ENCODE measurements at regions not wholly inside any gene's neighbourhood (a gene's known extent, or its start where the extent isn't known, plus 50 kb on each side); places are given as distances from the start of the nearest gene placed in this dataset.
A peak's percentile ranks its signal among the peaks of the same experiment; 100 is the strongest.

- H3K4me1 ChIP-seq (ENCODE audit: control insufficient read depth, insufficient read depth, low read depth, low read length): peaks cover 8% of the 10 kb centered on the region
- H3K27ac ChIP-seq (ENCODE audit: low read length, poor library complexity, severe bottlenecking): no peak overlapping the region
- H2BK12ac ChIP-seq (ENCODE audit: low read length in 2 of 2): no peak overlapping the region
- no peak overlapping the region for H2AFZ ChIP-seq (ENCODE audit: low read depth, low read length)
- H3K23ac ChIP-seq (ENCODE audit: low read length in 2 of 2): no peak overlapping the region
- no peak overlapping the region for H2BK5ac ChIP-seq (ENCODE audit: low read depth, low read length, poor library complexity, severe bottlenecking)
- H3K9ac ChIP-seq (ENCODE audit: low read length): peak overlapping the region; percentile 55
- no peaks in the 10 kb centered on the region for H3K9me3 ChIP-seq (ENCODE audit: control insufficient read depth, low read length)
- no peaks in the 10 kb centered on the region for H3K79me1 ChIP-seq (replicated peaks; ENCODE audit: low read length, poor library complexity, severe bottlenecking)
- H3K18ac ChIP-seq (ENCODE audit: low read depth in 1 of 2, low read length in 2 of 2): no peak overlapping the region
- H2BK120ac ChIP-seq (ENCODE audit: low read depth, low read length): no peak overlapping the region
- H3K14ac ChIP-seq (ENCODE audit: low read length in 2 of 2): peak overlapping the region in 1 of 2 experiments; percentile 18
- no peak overlapping the region for H3K4me2 ChIP-seq (ENCODE audit: low read length, poor library complexity, severe bottlenecking)
- 69% methylated on average over 6 of the region's 6 CpGs for WGBS
- no peak overlapping the region for H2BK15ac ChIP-seq (ENCODE audit: low read depth, poor library complexity, severe bottlenecking)
- H3K27me3 ChIP-seq (ENCODE audit: control insufficient read depth in 1 of 2, insufficient read depth in 1 of 2, low read length in 2 of 2): peaks cover 0 to 15% of the 10 kb centered on the region in 2 experiments
- H2AK5ac ChIP-seq (ENCODE audit: low read length, severe bottlenecking): no peak overlapping the region
- no peak overlapping the region for H4K91ac ChIP-seq (ENCODE audit: low read length)
- H3K4me3 ChIP-seq (ENCODE audit: insufficient read depth in 1 of 2, low read depth in 1 of 2, low read length in 2 of 2): no peak overlapping the region
- no peak overlapping the region for H3K4ac ChIP-seq (ENCODE audit: low read depth in 1 of 2, low read length in 2 of 2)
- no peaks in the 10 kb centered on the region for H3K36me3 ChIP-seq (ENCODE audit: control insufficient read depth in 1 of 2, insufficient read depth in 2 of 2, low read depth in 1 of 2, low read length in 2 of 2)
- peak overlapping the region; percentile 13 for H4K8ac ChIP-seq (ENCODE audit: low read length)
- no peak for DNase-seq
These were observed 317.1 kb upstream of the CLINT1 start for GRCh38 chr5:158175934-158176481.

GRCh38 chr5:158174918-158175851 is 316.2 kb upstream of the CLINT1 start:
- Histone ChIP-seq H3K4ac (ENCODE audit: low read depth in 1 of 2, low read length in 2 of 2) (no peak overlapping the region), H3K27me3 (ENCODE audit: control insufficient read depth in 1 of 2, insufficient read depth in 1 of 2, low read length in 2 of 2) (peaks cover 0 to 19% of the 10 kb centered on the region in 2 experiments), H4K91ac (ENCODE audit: low read length) (no peak overlapping the region), H3K9me3 (ENCODE audit: control insufficient read depth, low read length) (no peaks in the 10 kb centered on the region), H3K18ac (ENCODE audit: low read depth in 1 of 2, low read length in 2 of 2) (no peak overlapping the region), H3K79me1 (replicated peaks; ENCODE audit: low read length, poor library complexity, severe bottlenecking) (no peaks in the 10 kb centered on the region), H3K14ac (ENCODE audit: low read length in 2 of 2) (no peak overlapping the region), H4K8ac (ENCODE audit: low read length) (no peak overlapping the region), H2BK12ac (ENCODE audit: low read length in 2 of 2) (no peak overlapping the region), H2BK15ac (ENCODE audit: low read depth, poor library complexity, severe bottlenecking) (no peak overlapping the region), H3K23ac (ENCODE audit: low read length in 2 of 2) (no peak overlapping the region), H2AK5ac (ENCODE audit: low read length, severe bottlenecking) (no peak overlapping the region), H3K9ac (ENCODE audit: low read length) (peak overlapping the region; percentile 55), H3K36me3 (ENCODE audit: control insufficient read depth in 1 of 2, insufficient read depth in 2 of 2, low read depth in 1 of 2, low read length in 2 of 2) (no peaks in the 10 kb centered on the region), H3K27ac (ENCODE audit: low read length, poor library complexity, severe bottlenecking) (no peak overlapping the region), H3K4me1 (ENCODE audit: control insufficient read depth, insufficient read depth, low read depth, low read length) (peaks cover 8% of the 10 kb centered on the region), H3K4me2 (ENCODE audit: low read length, poor library complexity, severe bottlenecking) (no peak overlapping the region), H2AFZ (ENCODE audit: low read depth, low read length) (no peak overlapping the region), H3K4me3 (ENCODE audit: insufficient read depth in 1 of 2, low read depth in 1 of 2, low read length in 2 of 2) (no peak overlapping the region), H2BK5ac (ENCODE audit: low read depth, low read length, poor library complexity, severe bottlenecking) (no peak overlapping the region), H2BK120ac (ENCODE audit: low read depth, low read length) (no peak overlapping the region)
- DNase-seq: peak; percentile 55
- WGBS: 31% methylated on average over 8 of the region's 8 CpGs

GRCh38 chr5:158174026-158174425 is 315.1 kb upstream of the CLINT1 start:
- Histone ChIP-seq H2AFZ (ENCODE audit: low read depth, low read length) (no peak overlapping the region), H3K9ac (ENCODE audit: low read length) (no peak overlapping the region)
- WGBS: 95% methylated on average over 4 of the region's 4 CpGs

DNA sequence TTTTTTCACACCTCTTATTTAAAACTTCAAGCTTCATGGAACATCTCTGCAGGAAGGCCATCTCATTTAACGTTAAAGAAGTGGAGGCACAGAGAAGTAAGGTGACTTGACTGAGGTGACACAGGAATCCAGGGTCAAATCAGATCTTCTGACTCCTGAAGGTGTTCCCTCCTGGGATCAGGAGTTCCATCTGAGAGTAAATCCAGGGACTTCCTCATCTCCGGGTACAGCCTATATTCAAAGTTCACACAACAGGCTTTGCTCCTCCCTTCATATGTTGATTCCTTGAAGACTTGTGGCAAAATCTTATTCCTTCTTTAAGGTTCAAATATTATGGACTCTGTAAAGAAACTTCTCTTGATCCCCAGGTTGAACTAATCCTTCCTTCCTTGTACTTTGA is 313.1 kb upstream of the CLINT1 start:
- 83% methylated on average over 2 of the region's 2 CpGs for WGBS
- no peak overlapping the region for H3K4me2 ChIP-seq (ENCODE audit: low read length, poor library complexity, severe bottlenecking)
- no peak overlapping the region for H3K9ac ChIP-seq (ENCODE audit: low read length)
- H3K4me1 ChIP-seq (ENCODE audit: control insufficient read depth, insufficient read depth, low read depth, low read length): peaks cover 8% of the 10 kb centered on the region
- no peak overlapping the region for H3K4ac ChIP-seq (ENCODE audit: low read depth in 1 of 2, low read length in 2 of 2)
- H3K4me3 ChIP-seq (ENCODE audit: insufficient read depth in 1 of 2, low read depth in 1 of 2, low read length in 2 of 2): no peak overlapping the region
- no peak overlapping the region for H2BK5ac ChIP-seq (ENCODE audit: low read depth, low read length, poor library complexity, severe bottlenecking)
- H3K27ac ChIP-seq (ENCODE audit: low read length, poor library complexity, severe bottlenecking): no peak overlapping the region
- no peak overlapping the region for H3K14ac ChIP-seq (ENCODE audit: low read length in 2 of 2)
- H3K27me3 ChIP-seq (ENCODE audit: control insufficient read depth in 1 of 2, insufficient read depth in 1 of 2, low read length in 2 of 2): peaks cover 3 to 19% of the 10 kb centered on the region in 2 experiments
- H3K36me3 ChIP-seq (ENCODE audit: control insufficient read depth in 1 of 2, insufficient read depth in 2 of 2, low read depth in 1 of 2, low read length in 2 of 2): no peaks in the 10 kb centered on the region
- no peak overlapping the region for H2AFZ ChIP-seq (ENCODE audit: low read depth, low read length)
- H2AK5ac ChIP-seq (ENCODE audit: low read length, severe bottlenecking): no peak overlapping the region
- DNase-seq: no peak
- H4K91ac ChIP-seq (ENCODE audit: low read length): no peak overlapping the region
- no peak overlapping the region for H4K8ac ChIP-seq (ENCODE audit: low read length)
- no peaks in the 10 kb centered on the region for H3K9me3 ChIP-seq (ENCODE audit: control insufficient read depth, low read length)
- H3K18ac ChIP-seq (ENCODE audit: low read depth in 1 of 2, low read length in 2 of 2): no peak overlapping the region
- no peak overlapping the region for H2BK120ac ChIP-seq (ENCODE audit: low read depth, low read length)
- no peaks in the 10 kb centered on the region for H3K79me1 ChIP-seq (replicated peaks; ENCODE audit: low read length, poor library complexity, severe bottlenecking)
- H3K23ac ChIP-seq (ENCODE audit: low read length in 2 of 2): no peak overlapping the region
- H2BK15ac ChIP-seq (ENCODE audit: low read depth, poor library complexity, severe bottlenecking): no peak overlapping the region
- no peak overlapping the region for H2BK12ac ChIP-seq (ENCODE audit: low read length in 2 of 2)

More at GRCh38 chr5:158174026-158174425, 315.1 kb upstream of the CLINT1 start:
- Histone ChIP-seq H3K23ac (ENCODE audit: low read length in 2 of 2) (no peak overlapping the region), H3K9me3 (ENCODE audit: control insufficient read depth, low read length) (no peaks in the 10 kb centered on the region), H3K14ac (ENCODE audit: low read length in 2 of 2) (no peak overlapping the region), H4K91ac (ENCODE audit: low read length) (peak overlapping the region; percentile 28), H3K4me3 (ENCODE audit: insufficient read depth in 1 of 2, low read depth in 1 of 2, low read length in 2 of 2) (no peak overlapping the region), H2BK120ac (ENCODE audit: low read depth, low read length) (no peak overlapping the region), H3K36me3 (ENCODE audit: control insufficient read depth in 1 of 2, insufficient read depth in 2 of 2, low read depth in 1 of 2, low read length in 2 of 2) (no peaks in the 10 kb centered on the region), H2AK5ac (ENCODE audit: low read length, severe bottlenecking) (no peak overlapping the region), H3K27me3 (ENCODE audit: control insufficient read depth in 1 of 2, insufficient read depth in 1 of 2, low read length in 2 of 2) (peaks cover 3 to 19% of the 10 kb centered on the region in 2 experiments), H3K18ac (ENCODE audit: low read depth in 1 of 2, low read length in 2 of 2) (no peak overlapping the region), H2BK15ac (ENCODE audit: low read depth, poor library complexity, severe bottlenecking) (no peak overlapping the region), H4K8ac (ENCODE audit: low read length) (peak overlapping the region; percentile 5), H3K79me1 (replicated peaks; ENCODE audit: low read length, poor library complexity, severe bottlenecking) (no peaks in the 10 kb centered on the region), H2BK5ac (ENCODE audit: low read depth, low read length, poor library complexity, severe bottlenecking) (no peak overlapping the region), H3K4me2 (ENCODE audit: low read length, poor library complexity, severe bottlenecking) (no peak overlapping the region), H3K27ac (ENCODE audit: low read length, poor library complexity, severe bottlenecking) (no peak overlapping the region), H3K4me1 (ENCODE audit: control insufficient read depth, insufficient read depth, low read depth, low read length) (peaks cover 8% of the 10 kb centered on the region), H2BK12ac (ENCODE audit: low read length in 2 of 2) (no peak overlapping the region), H3K4ac (ENCODE audit: low read depth in 1 of 2, low read length in 2 of 2) (no peak overlapping the region)
- DNase-seq: no peak

All from mesenchymal stem cell (in vitro differentiated cells and primary cell).